ENCODE measurements at regions not wholly inside any gene's neighbourhood (a gene's known extent, or its start where the extent isn't known, plus 50 kb on each side); places are given as distances from the start of the nearest gene placed in this dataset.

DNA sequence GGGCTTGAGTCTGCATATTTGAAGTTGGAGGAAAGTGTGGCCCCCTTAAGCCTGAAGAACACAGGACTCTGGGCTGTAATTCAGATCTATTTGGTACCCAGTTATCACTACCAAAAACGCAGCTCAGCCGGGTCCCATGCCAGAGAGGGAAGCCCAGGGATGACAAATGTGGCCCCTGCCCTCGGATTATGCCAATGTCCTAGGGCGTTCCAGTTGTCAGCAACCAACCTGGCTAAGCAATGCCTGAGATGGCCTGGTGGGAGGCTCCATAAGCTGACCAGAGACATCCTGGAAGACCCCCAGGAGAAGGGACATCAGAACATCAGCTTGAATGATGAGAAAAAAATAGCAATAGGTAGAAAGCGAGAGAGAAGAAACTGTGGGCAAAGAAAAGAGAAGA is 79.6 kb upstream of the UQCRFS1 start:
- DNase-seq (ENCODE audit: low read depth), result no peak

DNA sequence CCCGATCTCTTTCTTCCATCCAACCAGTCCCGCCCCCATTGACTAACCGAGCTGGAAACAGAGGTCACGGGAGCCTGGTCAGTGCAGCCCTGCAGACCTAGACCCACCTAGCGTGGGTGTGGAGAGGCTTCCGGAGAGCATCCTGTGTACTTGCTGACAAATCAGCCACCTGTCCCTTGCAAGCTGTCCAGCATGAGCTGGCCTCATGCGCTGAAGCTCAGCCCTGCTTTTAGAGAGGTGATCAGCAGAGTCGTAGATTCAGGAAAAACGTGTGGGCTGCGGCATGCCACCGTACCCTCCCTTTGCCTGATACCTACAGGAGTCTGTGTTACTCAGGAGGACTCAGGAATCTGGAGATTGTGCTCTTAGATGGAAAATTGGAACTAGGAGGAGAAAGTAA is 80.3 kb upstream of the UQCRFS1 start:
- DNase-seq (ENCODE audit: low read depth), result no peak

DNA sequence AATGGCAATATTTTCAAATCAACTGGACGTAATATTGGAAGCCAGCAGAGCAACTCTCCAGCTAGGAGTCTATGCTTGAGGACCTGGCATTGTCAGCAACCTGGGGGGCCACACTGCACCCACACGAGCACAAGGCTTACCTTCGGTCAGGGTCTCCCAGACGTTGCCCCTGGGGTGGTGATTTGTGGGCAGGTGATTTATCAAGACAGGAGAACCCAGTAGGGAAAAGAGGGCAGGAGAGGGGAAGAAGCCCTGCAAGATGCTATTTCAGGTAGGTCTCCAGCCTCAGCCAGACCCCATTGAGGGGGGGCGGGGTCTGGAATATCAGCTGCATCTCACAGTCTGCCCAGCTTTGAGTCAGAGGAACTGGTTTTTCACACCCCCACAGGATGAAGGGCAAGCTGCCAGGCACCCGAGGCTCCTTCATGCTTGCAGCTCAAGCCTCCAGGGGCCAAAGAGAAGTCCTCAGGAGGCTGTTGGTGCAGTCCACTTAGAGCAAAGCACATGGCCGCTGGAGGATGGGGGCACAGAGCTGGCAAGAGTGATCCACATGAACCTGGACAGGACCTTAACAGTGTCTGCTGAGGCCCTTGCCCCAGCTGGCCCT is 80.9 kb upstream of the UQCRFS1 start:
- DNase-seq (ENCODE audit: low read depth), result no peak

DNA sequence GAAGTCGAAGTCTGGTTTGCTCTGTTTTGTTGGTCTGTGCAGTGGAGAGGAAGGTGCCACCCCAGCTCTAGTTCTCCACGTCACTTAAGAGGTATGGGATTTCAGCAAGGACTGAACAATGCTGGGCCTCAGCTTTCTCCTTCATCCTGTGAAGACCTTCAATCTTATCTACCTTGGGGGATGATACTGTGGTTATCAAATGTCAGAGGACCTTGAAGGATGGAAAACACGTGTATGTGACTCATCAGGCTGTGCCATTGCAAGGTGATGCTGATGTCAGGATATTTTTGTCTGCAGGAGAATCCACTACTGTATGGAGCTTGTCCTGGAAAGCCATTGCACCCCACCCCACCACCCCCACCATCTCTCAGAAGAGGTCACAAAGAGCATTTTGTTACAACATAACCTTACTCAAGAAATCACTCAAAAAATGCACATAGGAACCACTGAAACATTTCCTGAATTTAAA is 81.4 kb upstream of the UQCRFS1 start:
- DNase-seq (ENCODE audit: low read depth), result no peak

DNA sequence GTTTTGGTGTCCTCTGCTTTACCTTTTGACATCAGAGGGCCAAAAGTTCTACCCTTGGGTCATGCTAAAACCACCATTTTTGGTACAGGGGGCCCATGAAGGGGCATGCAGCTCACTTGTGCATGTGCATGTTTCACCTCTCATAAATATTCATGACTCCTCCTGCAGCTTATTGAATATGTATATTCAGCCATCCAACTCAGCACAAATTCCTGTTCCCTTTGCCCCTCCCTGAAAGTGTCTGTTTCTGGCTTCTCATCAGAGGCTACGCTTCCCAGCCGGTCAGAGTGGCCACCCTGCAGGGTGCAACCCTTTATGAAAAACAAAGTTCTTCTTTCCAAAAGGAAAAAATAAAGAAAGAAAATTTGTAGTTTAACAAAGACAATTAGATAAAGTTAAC is 82.3 kb upstream of the UQCRFS1 start:
- no peak for DNase-seq (ENCODE audit: low read depth)

DNA sequence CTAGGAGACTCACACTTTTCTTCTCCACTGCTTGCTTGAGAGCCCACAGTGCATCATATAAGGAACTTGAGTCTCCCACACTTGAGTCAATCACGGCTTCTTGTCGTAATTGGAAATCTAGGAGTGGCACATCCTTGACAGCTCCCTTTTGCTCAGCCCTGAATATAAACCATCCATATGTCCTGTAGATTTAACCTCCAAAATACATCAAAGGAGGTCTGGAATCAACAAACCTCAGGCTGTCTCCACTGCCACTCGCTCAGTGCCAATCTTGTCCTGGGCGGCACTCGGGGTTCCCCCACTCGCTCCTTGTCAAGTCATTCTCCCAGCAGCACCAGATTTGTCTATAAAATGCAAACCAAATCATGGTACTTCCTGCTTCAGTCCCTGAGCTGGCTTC is 84.4 kb upstream of the UQCRFS1 start:
- DNase-seq (ENCODE audit: low read depth), result no peak

DNA sequence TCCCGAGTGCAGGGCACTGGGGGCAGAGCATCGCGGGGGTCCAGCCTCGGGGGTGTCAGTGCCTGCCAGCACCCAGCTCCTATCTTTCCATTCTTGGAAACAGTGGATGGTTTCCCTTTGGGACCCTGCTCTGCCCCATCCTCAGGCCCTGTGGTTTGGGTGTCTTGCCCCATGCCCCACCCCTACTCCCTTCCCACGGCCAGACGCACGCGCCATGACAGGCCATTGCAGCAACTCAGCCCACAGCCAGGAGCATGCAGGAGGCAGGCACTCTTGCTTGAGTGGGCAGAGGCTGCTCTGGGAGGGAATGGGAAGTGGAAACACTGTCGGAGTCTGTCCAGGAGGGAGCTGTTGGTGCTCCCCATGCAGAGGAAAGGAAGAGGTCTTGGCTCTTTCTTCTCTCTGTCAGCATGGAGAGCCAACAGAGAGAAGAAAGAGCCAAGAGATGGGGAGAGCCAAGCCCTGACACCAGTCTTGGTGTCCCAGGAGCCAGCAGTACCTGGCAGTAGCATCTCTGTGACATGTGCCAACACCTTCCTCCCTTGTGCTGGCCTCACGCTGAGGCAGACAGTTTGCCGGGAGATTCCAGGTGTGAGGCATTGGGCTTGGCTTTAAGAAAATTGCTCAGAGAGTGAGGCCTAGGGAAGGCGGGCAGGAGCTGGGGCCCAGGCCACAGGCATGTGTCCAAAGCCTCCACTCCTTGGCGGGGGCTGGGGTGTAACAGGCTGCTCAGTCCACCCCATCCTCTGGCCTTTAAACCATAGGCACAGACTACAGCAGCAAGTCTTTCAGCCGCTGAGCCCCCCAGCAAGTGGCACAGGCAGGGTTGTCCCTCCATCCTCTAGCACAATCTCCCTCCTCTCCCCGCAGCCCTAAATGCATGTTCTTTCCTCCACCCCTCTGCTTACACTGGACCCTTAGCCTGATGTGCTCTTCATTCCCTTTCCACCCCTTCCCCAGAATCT is 86.7 kb upstream of the UQCRFS1 start:
- DNase-seq (ENCODE audit: low read depth), result no peak

DNA sequence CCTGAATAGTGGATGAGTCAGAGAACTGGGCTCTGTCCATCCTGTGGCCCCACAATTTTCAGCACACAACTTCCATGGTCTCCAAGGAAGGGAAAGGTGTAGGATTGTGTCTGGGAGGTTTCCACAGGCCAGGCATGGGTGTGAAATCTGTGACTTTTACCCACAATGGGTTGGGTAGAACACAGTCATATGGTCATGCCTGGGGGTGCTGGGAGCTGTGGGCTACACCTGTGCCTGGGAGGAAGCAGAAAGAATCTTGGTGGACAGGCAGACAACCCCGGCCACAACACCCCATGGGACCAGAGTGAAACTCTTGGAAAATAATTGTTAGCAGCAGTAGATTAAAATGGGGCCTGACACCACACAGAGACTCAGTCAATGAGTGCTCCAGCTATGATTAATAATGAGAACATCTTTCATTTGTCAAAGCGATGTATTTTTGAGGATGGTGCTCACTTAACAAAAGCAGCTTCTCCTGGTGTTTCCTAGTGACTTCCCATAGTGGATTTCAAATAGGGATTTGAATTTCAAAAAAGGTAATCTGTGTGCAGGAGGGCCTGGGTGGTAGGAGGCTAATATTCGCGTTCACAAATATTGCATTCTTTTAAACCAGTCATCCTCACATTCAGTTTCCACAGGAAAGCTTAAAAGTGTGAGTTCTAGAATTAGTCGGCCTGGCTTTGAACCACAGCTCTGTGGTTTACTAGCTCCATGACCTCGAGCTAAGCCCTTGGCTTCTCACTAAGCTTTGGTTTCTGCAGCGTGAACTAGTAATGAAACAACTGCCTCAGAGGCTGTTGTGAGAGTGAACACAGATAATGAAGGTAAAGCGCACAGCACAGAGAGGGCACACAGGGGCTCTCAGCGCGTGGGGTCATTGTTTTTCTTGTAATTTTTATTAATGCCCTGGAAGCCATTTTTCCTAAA is 89.3 kb upstream of the UQCRFS1 start:
- DNase-seq (ENCODE audit: low read depth), result no peak

DNA sequence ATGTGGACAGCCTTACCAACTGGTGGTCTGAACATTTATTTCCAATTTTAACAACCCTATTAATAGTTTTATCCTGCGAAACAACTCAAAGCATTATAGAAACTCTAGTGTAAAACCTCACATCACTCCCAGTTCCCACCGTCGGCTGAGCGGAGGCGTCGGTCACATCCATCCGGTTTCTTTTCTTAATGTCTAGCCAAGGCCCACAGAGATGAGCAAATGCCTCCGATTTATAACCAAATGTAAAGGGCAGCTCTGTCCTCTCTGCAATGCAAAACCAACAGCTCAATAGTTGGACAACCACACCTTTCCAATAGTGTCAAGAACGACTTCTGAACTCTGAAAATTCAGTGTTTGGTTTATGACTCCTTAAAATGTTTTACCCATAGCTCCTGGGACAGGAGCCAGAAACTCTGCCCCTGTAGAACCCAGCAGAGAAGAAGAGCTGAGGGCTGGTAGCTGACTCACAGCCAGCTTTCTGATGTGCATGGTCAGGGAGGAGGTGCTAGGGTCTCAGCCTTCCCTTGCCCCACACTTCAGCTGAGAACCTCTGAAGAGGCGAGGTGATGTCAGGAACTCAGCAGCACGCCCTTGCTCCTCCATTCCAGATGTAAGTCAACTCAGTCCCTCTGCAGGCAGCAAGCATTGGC is 90.2 kb upstream of the UQCRFS1 start:
- no peak for DNase-seq (ENCODE audit: low read depth)

DNA sequence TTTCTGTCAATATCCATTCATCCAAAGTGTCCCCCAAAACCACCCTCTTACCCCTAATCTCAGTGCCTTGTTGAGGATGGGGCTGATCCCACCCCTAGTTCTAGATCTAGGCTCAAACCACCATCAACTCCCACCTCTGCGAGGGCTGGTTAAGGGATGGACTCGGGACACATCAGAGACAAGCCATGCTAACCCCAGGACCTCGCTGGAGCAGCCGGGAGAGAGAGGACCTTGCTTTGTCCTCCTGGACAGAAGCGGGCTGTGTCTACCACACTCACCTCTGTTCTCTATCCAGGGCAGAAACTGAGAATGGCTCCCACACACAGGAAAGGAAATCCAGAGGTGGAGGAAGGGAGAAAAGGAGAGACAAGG is 90.8 kb upstream of the UQCRFS1 start:
- DNase-seq (ENCODE audit: low read depth), result no peak

DNA sequence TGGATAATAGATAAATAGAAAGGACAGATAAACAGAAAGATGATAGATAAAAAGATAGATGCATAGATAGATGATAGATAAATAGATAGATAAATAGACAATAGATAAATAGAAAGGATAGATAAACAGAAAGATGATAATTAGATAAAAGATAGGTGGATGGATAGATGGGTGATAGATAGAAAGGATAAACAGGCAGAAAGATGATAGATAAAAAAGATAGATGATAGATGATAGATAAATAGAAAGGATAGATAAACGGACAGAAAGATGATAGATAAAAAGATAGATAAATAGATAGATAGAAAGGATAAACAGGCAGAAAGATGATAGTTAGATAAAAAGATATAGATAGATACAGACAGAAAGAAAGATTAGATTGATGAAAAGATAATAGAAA is 92.3 kb upstream of the UQCRFS1 start:
- DNase-seq (ENCODE audit: low read depth), result no peak

DNA sequence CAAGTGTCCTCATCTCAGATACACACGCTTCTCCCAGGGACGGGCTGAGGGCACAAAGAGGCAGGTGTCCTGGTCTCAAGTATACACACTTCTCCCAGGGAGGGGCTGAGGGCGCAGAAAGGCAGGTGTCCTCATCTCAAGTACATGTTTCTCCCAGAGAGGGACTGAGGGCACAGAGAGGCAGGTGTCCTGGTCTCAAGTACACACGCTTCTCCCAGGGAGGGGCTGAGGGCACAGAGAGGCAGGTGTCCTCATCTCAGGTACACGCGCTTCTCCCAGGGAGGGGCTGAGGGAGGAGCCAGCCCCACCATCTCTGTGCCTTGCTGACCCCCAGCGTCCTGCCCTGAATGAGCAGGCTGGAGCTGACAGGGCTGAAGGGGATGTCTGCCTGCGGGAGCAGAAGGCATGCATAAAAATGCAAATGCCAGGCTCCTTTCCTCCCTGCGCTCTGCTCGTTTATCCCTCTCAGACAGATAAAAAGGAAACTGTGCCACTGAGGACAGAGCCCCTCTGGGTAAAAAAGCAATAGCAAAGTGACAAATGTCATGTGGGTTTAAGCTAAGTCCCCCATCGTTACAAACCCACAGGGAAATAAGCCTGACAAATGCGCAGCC is 96.1 kb upstream of the UQCRFS1 start:
- DNase-seq (ENCODE audit: low read depth), result no peak

DNA sequence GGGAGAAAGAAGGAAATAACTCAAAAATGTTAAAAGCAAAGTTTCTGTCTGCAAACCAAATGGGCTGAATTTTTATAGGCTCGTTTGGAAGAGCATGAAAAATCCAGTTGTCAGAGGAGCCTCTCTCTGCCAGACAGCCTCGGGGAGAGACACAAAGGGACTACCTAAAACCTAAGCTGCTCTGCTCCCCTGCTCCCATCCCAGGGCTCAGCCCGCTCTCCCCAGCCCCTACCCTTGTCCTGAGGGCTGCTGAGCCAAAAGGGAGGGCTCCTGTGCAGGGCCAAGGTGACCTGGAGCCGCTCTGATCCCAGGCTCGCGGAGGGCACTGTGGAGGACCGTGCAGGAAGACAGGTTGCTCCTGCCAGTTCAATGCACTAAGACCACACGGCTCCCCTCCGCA is 96.7 kb upstream of the UQCRFS1 start:
- DNase-seq (ENCODE audit: low read depth), result no peak

DNA sequence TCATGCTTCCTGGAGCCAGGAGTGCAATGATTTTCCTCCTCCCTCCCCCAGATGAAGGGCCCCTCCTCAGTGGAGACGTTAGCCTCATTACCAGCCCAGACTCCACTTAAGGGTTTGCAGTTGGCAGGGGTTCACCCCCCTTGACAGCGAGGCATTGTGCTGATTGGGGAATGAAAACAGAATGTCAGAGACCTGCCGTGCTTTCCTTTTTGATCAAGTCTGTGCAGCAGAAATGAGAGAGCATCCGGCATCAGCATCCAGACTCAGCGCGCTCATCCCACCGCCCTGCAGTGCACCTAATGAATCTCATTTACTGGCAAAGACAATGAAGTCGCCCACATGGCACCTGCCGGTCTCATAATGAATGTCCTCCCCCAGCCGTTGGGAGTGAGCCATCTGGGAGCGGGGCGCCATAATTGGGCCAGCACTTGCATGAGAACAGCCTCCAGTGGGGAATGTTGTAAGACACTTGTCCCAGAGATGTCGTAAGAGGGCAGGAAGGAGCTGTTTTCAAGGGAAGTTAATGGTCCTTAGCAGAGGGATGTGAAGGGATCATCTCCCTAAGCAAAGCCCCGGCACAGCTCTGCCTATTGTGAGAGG is 98.3 kb upstream of the UQCRFS1 start:
- no peak for DNase-seq (ENCODE audit: low read depth)

DNA sequence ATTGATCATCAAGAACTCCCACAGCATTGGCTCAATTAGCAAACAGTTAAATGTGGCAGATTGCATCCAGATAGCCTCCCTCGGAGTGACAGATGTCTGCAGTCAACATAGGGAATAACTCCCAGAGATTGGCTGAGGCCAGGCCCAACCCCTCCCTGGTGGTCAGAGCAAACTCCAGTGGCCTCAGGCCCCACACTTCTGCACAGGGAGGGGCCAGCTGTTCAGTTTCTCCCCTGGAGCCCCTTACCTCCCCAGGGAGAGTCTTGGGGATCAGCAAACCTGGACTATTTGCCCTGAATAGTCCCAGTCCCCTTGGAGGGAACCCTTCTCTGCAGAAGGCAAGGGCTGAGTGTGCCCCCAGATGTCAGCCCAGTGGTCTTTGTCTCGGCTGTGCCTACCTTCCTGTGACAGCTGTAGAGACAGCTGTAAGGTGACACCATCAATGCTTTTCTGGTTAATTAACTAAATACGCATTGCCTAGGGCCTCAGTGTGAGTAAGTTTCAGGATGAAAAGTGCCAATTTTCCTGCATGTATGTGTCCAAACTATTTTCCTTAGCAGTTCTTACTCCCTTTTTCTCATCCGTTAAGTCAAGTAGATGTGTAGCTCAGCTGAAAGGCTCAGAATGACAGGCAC is 102.7 kb upstream of the UQCRFS1 start:
- no peak for DNase-seq (ENCODE audit: low read depth)

DNA sequence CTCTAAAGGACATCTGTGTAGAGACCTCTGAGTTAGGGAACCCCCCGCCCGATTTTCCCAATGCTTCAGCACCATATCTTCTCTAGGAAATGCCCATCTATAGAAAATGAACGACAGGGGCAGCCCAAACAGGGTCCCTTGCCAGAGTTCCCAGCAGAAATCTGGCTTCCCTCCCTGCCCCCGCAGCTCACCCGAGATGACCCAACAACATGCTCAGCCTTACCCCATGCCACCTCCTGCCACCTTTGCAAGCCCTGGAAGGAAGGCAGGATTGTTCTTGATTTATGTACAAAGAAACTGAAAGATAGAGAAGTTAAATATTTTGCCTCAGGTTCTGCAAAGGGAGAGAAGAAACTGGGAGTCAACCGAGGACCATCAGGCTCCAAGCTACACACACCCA is 105.6 kb upstream of the UQCRFS1 start:
- no peak for DNase-seq (ENCODE audit: low read depth)

DNA sequence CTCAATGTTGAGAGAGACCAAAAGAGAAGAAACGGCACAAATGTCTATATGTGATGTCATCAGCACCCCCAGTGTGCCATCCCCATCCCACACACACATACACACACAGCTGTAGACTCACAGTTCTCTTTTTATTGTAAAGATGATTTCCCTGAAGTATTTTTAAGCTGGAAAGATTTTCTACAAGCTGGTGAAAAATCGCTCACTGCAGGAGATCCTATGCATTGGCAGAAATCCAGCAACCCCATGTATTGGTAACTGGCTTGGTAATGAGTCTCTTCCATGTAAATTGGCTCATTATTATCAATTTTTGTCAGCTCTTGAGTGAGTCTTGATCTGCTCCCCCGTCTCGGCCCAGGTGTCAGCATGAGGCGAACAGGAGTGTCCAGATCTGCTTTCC is 107.1 kb upstream of the UQCRFS1 start:
- DNase-seq (ENCODE audit: low read depth), result no peak

DNA sequence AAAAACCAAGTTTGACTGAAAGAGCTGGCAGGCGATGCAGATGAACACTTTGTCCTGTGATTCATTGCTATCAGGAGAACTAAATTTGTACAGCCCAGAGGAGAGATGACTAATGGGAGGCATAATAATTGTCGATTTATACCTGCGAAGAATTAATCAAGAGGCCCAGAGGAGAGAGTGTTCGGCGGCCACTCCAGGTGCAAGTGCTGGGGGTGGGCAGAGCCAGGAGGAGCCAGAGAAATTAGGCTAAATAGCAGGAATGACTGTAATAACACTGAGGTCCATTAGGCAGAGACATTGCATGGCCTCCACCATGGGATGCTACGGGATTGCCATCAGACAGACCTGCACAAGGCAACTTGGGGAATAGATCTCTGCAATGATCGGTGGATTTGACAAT is 107.7 kb upstream of the UQCRFS1 start:
- no peak for DNase-seq (ENCODE audit: low read depth)

DNA sequence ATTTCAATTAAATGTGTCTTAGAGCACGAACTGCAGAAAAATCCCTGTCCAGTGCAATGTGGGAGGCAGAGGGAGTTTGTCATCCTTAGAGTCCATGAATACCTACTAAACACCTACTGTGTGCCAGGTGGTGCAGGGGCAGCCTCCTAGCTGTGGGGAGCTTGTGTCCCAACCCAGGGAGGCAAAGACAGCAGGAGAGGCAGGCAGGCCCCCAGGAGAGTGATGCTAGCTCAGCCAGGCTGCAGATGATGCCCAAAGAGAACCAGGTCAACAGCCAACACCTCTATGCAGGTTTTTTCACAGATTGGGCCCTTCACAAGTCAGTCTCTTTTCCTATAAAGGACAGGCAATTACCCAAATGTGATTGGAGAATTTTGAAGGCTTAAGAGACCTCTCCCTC is 108.2 kb upstream of the UQCRFS1 start:
- no peak for DNase-seq (ENCODE audit: low read depth)

DNA sequence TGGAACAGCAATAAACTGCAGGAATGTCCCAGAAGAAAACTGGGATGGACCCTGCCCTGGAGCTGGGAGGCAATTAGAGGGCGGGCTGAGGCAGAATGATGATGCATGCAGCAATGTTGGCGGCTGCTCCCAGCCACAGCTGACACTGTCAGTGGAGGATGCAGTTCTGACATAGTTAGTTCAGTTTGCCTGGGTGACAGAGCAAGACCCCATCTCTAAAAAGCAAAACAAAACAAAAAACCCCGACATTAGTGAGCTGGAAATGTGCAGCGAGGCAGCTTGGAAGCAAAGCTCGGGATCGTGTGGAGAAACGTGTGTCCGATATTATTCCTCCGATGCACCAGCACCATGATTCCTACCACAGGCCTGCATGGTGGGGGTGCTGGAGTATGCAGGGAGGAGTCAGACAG is 110.1 kb upstream of the UQCRFS1 start:
- no peak for DNase-seq (ENCODE audit: low read depth)
